DND-41 (cell line): ENCODE measurements at regions not wholly inside any gene's neighbourhood (a gene's known extent, or its start where the extent isn't known, plus 50 kb on each side); places are given as distances from the start of the nearest gene placed in this dataset.

ENCODE experiments used
- ATAC-seq: fragments of 200-7000 bp; cut with Tn5 transposase; 3 replicates; pipeline ENCODE4 v1.9.1; 2021; ENCODE audit warnings: low read depth; ENCODE audit not compliant: insufficient read depth
- DNase-seq: peaks from one replicate; pipeline ENCODE4 v3.0.0-alpha.2; 2020
- H2AFZ ChIP-seq: 2 replicates; pipeline ENCODE4 v1.6.0; 2012; ENCODE audit warnings: low read depth, low read length
- H3K27ac ChIP-seq: 2 replicates; pipeline ENCODE4 v1.5.1; 2012; ENCODE audit warnings: low read length, inconsistent platforms
- H3K27me3 ChIP-seq: fragments of 200-600 bp; sonication (generic); 2 replicates; pipeline ENCODE4 v1.6.0; 2012; ENCODE audit warnings: low read length, mild to moderate bottlenecking, inconsistent platforms; ENCODE audit not compliant: insufficient read depth, poor library complexity
- H3K36me3 ChIP-seq: 2 replicates; pipeline ENCODE4 v1.5.1; 2012; ENCODE audit warnings: low read length, inconsistent platforms; ENCODE audit not compliant: insufficient read depth
- H3K4me1 ChIP-seq: 2 replicates; pipeline ENCODE4 v1.5.1; 2012; ENCODE audit warnings: mild to moderate bottlenecking, low read length; ENCODE audit not compliant: insufficient read depth
- H3K4me2 ChIP-seq: 2 replicates; pipeline ENCODE4 v1.6.0; 2012; ENCODE audit warnings: mild to moderate bottlenecking, moderate library complexity, low read length, inconsistent platforms; ENCODE audit not compliant: insufficient read depth
- H3K4me3 ChIP-seq, 2 experiments: fragments of 200-600 bp in 1 of 2; shearing (Covaris generic) in 1 of 2; 2 replicates each; pipeline ENCODE4 v1.5.1; 2012 to 2016; ENCODE audit warnings: inconsistent platforms in 2 of 2, low read length in 2 of 2, mild to moderate bottlenecking in 2 of 2, low read depth in 1 of 2, moderate library complexity in 1 of 2
- H3K79me2 ChIP-seq: 2 replicates; pipeline ENCODE4 v1.6.0; 2012; ENCODE audit warnings: low read length, inconsistent platforms; ENCODE audit not compliant: insufficient read depth
- H3K9ac ChIP-seq: 2 replicates; pipeline ENCODE4 v1.6.0; 2012; ENCODE audit warnings: low read depth, mild to moderate bottlenecking, inconsistent platforms, low read length, moderate library complexity
- H3K9me3 ChIP-seq: 2 replicates; pipeline ENCODE4 v1.5.1; 2012; ENCODE audit warnings: low read length, moderate library complexity, mild to moderate bottlenecking, inconsistent platforms; ENCODE audit not compliant: insufficient read depth, severe bottlenecking
- H4K20me1 ChIP-seq: 2 replicates; pipeline ENCODE4 v1.6.0; 2012; ENCODE audit warnings: low read length; ENCODE audit not compliant: insufficient read depth
- CTCF ChIP-seq: IDR thresholded peaks from 2 replicates; pipeline ENCODE4 v1.5.1; 2012; ENCODE audit warnings: borderline replicate concordance, low read length, moderate library complexity, mild to moderate bottlenecking; ENCODE audit not compliant: poor library complexity, severe bottlenecking; ENCODE audit errors: extremely low read depth
- EZH2 ChIP-seq: IDR thresholded peaks from 3 replicates; pipeline ENCODE4 v1.6.1; 2012; ENCODE audit warnings: borderline replicate concordance, low read depth, mild to moderate bottlenecking, moderate library complexity, low read length, inconsistent platforms; ENCODE audit not compliant: severe bottlenecking

GRCh38 chr3:72182206-72182605 is 397.3 kb upstream of the PROK2 start:
- Histone ChIP-seq H4K20me1 (no peaks in the 10 kb centered on the region), H3K79me2 (no peaks in the 10 kb centered on the region), H2AFZ (no peak overlapping the region), H3K4me2 (no peak overlapping the region), H3K27me3 (no peaks in the 10 kb centered on the region), H3K4me1 (no peaks in the 10 kb centered on the region), H3K27ac (no peak overlapping the region), H3K9me3 (no peaks in the 10 kb centered on the region), H3K9ac (no peak overlapping the region), H3K4me3 (no peak overlapping the region), H3K36me3 (no peaks in the 10 kb centered on the region)
- ATAC-seq (no peak), DNase-seq (no peak)
- TF ChIP-seq CTCF (no peak), EZH2 (no peak)

GRCh38 chr3:72181251-72181650 is 396.3 kb upstream of the PROK2 start:
- no peaks in the 10 kb centered on the region for H3K27me3 ChIP-seq
- H2AFZ ChIP-seq: no peak overlapping the region
- DNase-seq (no peak), ATAC-seq (no peak)
- no peak overlapping the region for H3K27ac ChIP-seq
- no peak overlapping the region for H3K9ac ChIP-seq
- H3K36me3 ChIP-seq: no peaks in the 10 kb centered on the region
- no peak overlapping the region for H3K4me3 ChIP-seq
- no peaks in the 10 kb centered on the region for H3K4me1 ChIP-seq
- H3K79me2 ChIP-seq: no peaks in the 10 kb centered on the region
- no peaks in the 10 kb centered on the region for H3K9me3 ChIP-seq
- TF ChIP-seq CTCF: no peak
- no peak for TF ChIP-seq EZH2
- H3K4me2 ChIP-seq: no peak overlapping the region
- no peaks in the 10 kb centered on the region for H4K20me1 ChIP-seq

- H3K4me1 ChIP-seq: no peaks in the 10 kb centered on the region
- no peaks in the 10 kb centered on the region for H3K27me3 ChIP-seq
- H2AFZ ChIP-seq: no peak overlapping the region
- H3K9me3 ChIP-seq: no peaks in the 10 kb centered on the region
- TF ChIP-seq CTCF: no peak
- DNase-seq (no peak), ATAC-seq (no peak)
- no peak overlapping the region for H3K9ac ChIP-seq
- no peak overlapping the region for H3K4me2 ChIP-seq
- H3K4me3 ChIP-seq: no peak overlapping the region
- no peaks in the 10 kb centered on the region for H3K36me3 ChIP-seq
- H3K79me2 ChIP-seq: no peaks in the 10 kb centered on the region
- no peaks in the 10 kb centered on the region for H4K20me1 ChIP-seq
- no peak overlapping the region for H3K27ac ChIP-seq
Observed at GRCh38 chr3:72180405-72180804, 395.5 kb upstream of the PROK2 start.

GRCh38 chr3:72179107-72179464 is 394.1 kb upstream of the PROK2 start:
- Histone ChIP-seq H4K20me1 (no peaks in the 10 kb centered on the region), H2AFZ (no peak overlapping the region), H3K27me3 (no peaks in the 10 kb centered on the region), H3K4me3 (no peak overlapping the region), H3K4me2 (no peak overlapping the region), H3K36me3 (no peaks in the 10 kb centered on the region), H3K4me1 (no peaks in the 10 kb centered on the region), H3K9me3 (no peaks in the 10 kb centered on the region), H3K9ac (no peak overlapping the region), H3K27ac (no peak overlapping the region), H3K79me2 (no peaks in the 10 kb centered on the region)
- no peak for ATAC-seq
- TF ChIP-seq EZH2: no peak
- no peak for TF ChIP-seq CTCF
- no peak for DNase-seq
